ENCODE measurements at regions not wholly inside any gene's neighbourhood (a gene's known extent, or its start where the extent isn't known, plus 50 kb on each side); places are given as distances from the start of the nearest gene placed in this dataset.
"Not testable (repeated sequence)": the region's sequence is repeated elsewhere in the genome, so short reads cannot be mapped to it uniquely, and the experiment has no call there.

GRCh38 chr9:93879662-93880407, 75.3 kb downstream of the BARX1 start:
- DNase-seq (ENCODE audit: low read depth in 2 of 2) = not testable (repeated sequence)

DNA sequence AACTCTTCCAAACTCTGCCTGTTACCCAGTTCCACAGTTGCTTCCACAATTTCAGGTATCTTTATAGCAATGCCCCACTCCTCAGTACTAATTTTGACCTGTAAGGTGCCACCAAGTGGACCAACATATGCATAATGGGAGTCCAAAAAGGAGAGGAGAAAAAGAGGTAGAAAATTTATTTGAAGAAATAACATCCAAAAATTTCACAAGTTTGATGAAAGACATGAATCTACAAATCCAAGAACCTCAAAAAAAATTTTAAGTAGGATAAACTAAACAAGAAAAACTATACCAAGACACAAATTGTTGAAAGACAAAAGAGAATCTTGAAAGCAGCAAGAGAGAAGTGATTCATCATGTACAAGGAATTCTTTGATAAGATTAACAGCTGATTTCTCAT, 79.8 kb downstream of the BARX1 start:
- DNase-seq (ENCODE audit: low read depth in 2 of 2) = no peak

GRCh38 chr9:93874242-93874641, 80.9 kb downstream of the BARX1 start:
- DNase-seq (ENCODE audit: low read depth in 2 of 2) = no peak

DNA sequence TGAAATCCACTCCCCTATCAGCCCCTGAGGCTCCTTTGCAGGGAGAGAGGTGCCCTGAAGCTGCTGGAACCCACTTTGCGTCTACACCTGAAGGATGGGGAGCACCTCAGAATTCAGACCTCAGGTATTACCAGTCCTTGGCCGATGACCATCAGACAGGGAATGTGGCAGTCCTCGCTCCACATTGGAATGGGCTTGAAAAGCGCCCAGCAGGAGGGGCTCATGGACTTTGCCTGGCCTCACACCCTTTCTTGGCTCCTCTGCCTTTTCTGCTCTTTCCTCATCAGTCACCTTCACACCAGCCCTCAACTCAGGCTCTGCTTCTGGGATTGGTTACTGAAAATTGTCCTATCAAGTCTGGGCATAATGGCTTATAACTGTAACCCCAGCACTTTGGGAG, 83.9 kb downstream of the BARX1 start:
- DNase-seq (ENCODE audit: low read depth in 2 of 2) = no peak

DNA sequence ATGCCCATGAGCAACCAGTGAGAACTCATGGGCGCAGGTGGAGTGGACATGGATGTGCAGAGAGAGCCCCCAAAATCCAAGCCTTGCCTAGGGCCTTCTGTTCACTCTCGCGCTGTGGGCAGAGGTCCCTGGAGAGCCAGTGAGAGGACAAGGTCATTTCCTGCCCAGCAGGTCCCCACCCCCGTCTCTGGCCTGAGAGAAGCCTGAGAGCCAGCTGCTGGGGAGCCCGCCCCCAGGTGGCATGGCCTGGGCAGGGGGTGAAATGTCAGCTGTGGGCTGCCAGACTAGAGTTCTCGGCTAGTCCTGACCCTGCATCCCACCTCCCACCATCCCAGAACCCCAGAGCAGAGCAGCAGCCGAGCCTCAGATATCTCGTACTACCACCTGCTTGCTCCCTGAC, 85.3 kb downstream of the BARX1 start:
- no peak for DNase-seq (ENCODE audit: low read depth in 2 of 2)

GRCh38 chr9:93869088-93869487, 86.1 kb downstream of the BARX1 start:
- DNase-seq (ENCODE audit: low read depth in 2 of 2) = no peak

GRCh38 chr9:93865716-93866115, 89.4 kb downstream of the BARX1 start:
- no peak for DNase-seq (ENCODE audit: low read depth in 2 of 2)

DNA sequence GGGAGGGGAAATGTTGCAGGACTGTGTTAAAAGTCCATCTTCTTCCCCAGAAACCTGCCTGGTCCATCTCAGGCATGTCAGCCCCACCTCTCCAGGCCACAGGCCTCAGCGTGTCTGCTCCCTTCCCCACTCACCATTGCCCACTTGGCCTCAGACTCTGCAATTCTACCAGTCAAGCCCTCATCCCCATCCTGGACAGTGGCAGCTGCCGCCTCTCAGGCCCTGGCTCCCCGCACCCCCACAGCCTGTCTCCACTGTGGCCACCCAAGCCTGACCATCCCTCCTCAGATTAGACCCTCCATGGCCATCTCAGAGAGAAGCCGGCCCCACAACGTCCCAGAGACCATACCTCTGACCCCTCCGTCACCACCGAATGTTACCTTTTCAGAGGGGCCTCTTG, 89.9 kb downstream of the BARX1 start:
- no peak for DNase-seq (ENCODE audit: low read depth in 2 of 2)

GRCh38 chr9:93864840-93865239, 90.3 kb downstream of the BARX1 start:
- no peak for DNase-seq (ENCODE audit: low read depth in 2 of 2)

- no peak for DNase-seq (ENCODE audit: low read depth in 2 of 2)
Observed at GRCh38 chr9:93864032-93864431, 91.1 kb downstream of the BARX1 start.

DNA sequence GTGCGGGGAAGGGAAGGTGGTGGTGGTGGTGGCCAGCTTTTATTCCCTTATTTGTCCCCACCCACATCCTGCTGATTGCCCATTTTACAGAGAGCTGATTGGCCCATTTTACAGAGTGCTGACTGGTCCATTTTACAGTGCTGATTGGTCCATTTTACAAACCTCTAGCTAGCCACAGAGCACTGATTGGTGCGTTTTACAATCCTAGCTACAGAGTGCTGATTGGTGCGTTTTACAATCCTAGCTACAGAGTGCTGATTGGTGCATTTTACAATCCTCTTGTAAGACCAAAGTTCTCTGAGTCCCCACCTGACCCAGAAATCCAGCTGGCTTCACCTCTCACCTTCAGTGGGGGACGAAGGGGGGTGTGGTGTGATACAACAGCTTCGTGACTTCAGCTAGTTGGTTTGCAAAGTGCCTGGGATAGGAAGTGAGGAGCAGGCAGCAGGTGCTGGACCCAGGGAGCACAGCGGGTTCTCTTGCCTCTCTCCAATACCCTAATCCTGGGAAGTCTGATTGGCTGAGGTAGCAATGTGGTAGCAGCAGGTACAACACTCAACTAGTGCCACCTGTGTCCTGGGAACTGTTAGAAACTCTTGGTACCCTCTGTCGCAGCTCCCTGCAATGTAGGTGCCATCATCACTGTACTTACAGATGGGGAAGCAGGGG, 92.1 kb downstream of the BARX1 start:
- DNase-seq (ENCODE audit: low read depth in 2 of 2) = no peak

GRCh38 chr9:93861736-93862358, 93.3 kb downstream of the BARX1 start:
- DNase-seq (ENCODE audit: low read depth in 2 of 2) = no peak

- DNase-seq (ENCODE audit: low read depth in 2 of 2) = no peak
Observed at GRCh38 chr9:93860694-93861658, 94.2 kb downstream of the BARX1 start.

GRCh38 chr9:93859431-93860215, 95.5 kb downstream of the BARX1 start:
- no peak for DNase-seq (ENCODE audit: low read depth in 2 of 2)

- no peak for DNase-seq (ENCODE audit: low read depth in 2 of 2)
Observed at GRCh38 chr9:93857528-93857927, 97.6 kb downstream of the BARX1 start.

DNA sequence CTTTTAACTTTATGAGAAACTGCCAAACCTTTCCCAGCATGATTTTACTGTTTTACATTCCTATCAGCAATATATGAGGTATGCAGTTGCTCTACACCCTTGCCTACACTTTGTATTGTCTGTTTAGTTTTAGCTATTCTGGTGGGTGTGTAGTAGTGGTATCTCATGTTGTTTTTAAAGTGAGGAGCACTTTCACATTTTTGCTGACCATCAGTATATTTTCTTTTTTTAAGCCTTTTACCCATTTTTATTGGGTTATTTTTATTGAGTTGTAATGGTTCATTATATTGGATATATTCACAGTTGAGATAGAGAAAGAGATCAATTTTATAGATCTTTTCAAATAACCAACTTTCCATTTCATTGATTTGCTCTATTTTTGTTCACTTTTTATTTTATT, 102.4 kb downstream of the BARX1 start:
- DNase-seq (ENCODE audit: low read depth in 2 of 2) = no peak

- no peak for DNase-seq (ENCODE audit: low read depth in 2 of 2)
Observed at GRCh38 chr9:93846349-93846748, 108.8 kb downstream of the BARX1 start.

DNA sequence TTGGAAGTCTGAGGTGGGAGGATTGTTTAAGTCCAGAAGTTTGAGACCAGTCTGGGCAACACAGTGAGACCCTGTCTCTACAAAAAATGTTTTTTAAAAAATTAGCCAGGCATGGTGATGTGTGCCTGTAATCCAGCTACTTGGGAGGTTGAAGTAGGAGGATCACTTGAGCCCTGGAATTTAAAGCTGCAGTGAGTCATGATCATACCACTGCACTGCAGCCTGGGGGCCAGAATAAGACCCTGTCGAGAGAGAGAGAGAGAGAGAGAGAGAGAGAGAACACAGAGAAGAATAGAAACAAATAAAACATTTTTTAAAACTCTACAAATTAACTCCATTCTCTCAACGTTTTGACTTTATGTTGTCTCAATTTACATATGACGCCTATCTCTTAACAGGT, 111.8 kb downstream of the BARX1 start:
- DNase-seq (ENCODE audit: low read depth in 2 of 2) = no peak

GRCh38 chr9:93830606-93831005, 124.5 kb downstream of the BARX1 start:
- no peak for DNase-seq (ENCODE audit: low read depth in 2 of 2)

DNA sequence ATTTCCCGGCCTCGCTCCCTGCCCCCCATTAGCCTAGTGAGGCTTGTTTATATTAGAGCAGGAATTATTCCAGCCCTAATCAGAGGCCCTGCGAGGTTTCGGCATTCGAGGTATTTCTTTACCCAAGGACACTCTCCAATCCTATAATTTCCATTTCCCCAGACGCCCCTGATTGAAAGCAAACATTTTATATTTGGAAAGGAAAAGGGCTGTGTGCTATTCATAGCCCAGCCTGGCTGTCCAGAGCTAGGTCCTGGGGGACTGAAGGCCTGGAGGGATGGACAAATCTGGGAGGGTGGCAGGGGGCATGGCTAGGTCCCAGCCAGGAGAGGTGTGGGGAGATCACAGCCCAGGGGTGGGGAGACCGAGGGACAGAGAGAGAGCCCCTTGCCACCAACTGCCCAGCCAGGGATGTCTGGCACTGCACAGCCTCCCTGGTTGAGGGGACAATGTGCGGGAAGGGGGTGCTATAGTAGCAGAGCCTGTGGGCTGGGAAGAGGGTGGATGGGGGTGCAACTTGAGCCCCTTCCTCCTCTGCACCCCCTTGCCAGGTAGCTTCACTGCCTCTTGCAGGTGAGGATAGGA, 125.1 kb downstream of the BARX1 start:
- DNase-seq (ENCODE audit: low read depth in 2 of 2) = no peak

Measured in stimulated activated CD4-positive, alpha-beta T cell treated with anti-CD3 and anti-CD28 coated beads, Interleukin-15, amount 100 ng/mL, for 48 hours (primary cell).